K562 (cell line): ENCODE measurements at regions not wholly inside any gene's neighbourhood (a gene's known extent, or its start where the extent isn't known, plus 50 kb on each side); places are given as distances from the start of the nearest gene placed in this dataset.

ENCODE experiments used
- ATAC-seq: fragments of 200-7000 bp; cut with Tn5 transposase; 3 replicates; pipeline ENCODE4 v1.9.1; 2020; ENCODE audit warnings: moderate library complexity
- BruUV-seq: library from RNA; stranded (reverse); fragments of 400-500 nt; replicated peaks from 2 replicates; lab custom pipeline; 2021; lab: Mats Ljungman, UMichigan
- CTCF ChIA-PET: fragments of 300-600 bp; formaldehyde crosslinking; extraction: SDS; loops from one replicate; lab custom pipeline; 2021; ENCODE audit warnings: low intra/inter-chr PET ratio; lab: Yijun Ruan, JAX
- POLR2A ChIA-PET: fragments of 300-600, 350-650 bp; sonication (Branson Sonifier 250); formaldehyde crosslinking; extraction: SDS; loops from one replicate; lab custom pipeline; 2021; ENCODE audit warnings: antibody characterized with exemption, inconsistent platforms; lab: Yijun Ruan, JAX
- DNase-seq, 4 experiments: peaks; one replicate each; pipeline versions ENCODE4 v3.0.0 to v3.0.0-alpha.2; 2011 to 2018; ENCODE audit warnings: low spot score in 3 of 4, mixed read lengths in 3 of 4; ENCODE audit errors: extremely low read depth in 1 of 4
- FAIRE-seq: peaks from 2 replicates; lab custom pipeline; 2011; peaks lifted over from hg19 to GRCh38; lab: Jason Lieb, UNC
- H2AFZ ChIP-seq: 2 replicates; pipeline ENCODE4 v1.6.0; 2011; ENCODE audit warnings: low read depth, low read length, control low read depth, inconsistent platforms
- H3K27ac ChIP-seq: fragments of 200-600 bp; 3 replicates; pipeline ENCODE4 v1.8.0; 2011; ENCODE audit warnings: low read depth, mild to moderate bottlenecking, control low read depth, inconsistent platforms, low read length, moderate library complexity, mixed read lengths; ENCODE audit errors: extremely low read depth
- H3K27me3 ChIP-seq, 2 experiments: fragments of 300-600 bp in 1 of 2; 2 replicates in 1 of 2; 3 replicates in 1 of 2; pipeline versions ENCODE4 v1.6.0 to v1.8.0; 2011; ENCODE audit warnings: inconsistent platforms in 2 of 2, low read length in 2 of 2, mild to moderate bottlenecking in 1 of 2, mixed read lengths in 1 of 2, moderate library complexity in 1 of 2; ENCODE audit not compliant: control insufficient read depth in 2 of 2, insufficient read depth in 2 of 2
- H3K36me3 ChIP-seq: fragments of 300-600 bp; 3 replicates; pipeline ENCODE4 v1.8.0; 2011; ENCODE audit warnings: mild to moderate bottlenecking, low read length, inconsistent platforms; ENCODE audit not compliant: control insufficient read depth, insufficient read depth
- H3K4me1 ChIP-seq, 2 experiments: fragments of 200-600 bp in 1 of 2; replicated peaks in 1 of 2; 2 replicates in 1 of 2; 3 replicates in 1 of 2; pipeline versions ENCODE4 v1.5.1 to v1.8.0; 2011; ENCODE audit warnings: inconsistent platforms in 2 of 2, low read length in 2 of 2, mild to moderate bottlenecking in 1 of 2, mixed read lengths in 1 of 2, moderate library complexity in 1 of 2; ENCODE audit not compliant: control insufficient read depth in 2 of 2, insufficient read depth in 2 of 2
- H3K4me2 ChIP-seq: 2 replicates; pipeline ENCODE4 v1.6.1; 2011; ENCODE audit warnings: low read length, control low read depth, inconsistent platforms, mixed read lengths; ENCODE audit not compliant: insufficient read depth
- H3K4me3 ChIP-seq: fragments of 200-600 bp; sonication (generic), shearing (Covaris generic); 2 replicates; pipeline ENCODE4 v1.5.1; 2016; ENCODE audit warnings: control low read depth, inconsistent platforms
- H3K79me2 ChIP-seq: fragments of 200-600 bp; 3 replicates; pipeline ENCODE4 v1.8.0; 2011; ENCODE audit warnings: low read length, inconsistent platforms; ENCODE audit not compliant: control insufficient read depth, insufficient read depth
- H3K9ac ChIP-seq, 2 experiments: 2 replicates each; pipeline versions ENCODE4 v1.6.0 to v1.6.1; 2011; ENCODE audit warnings: low read depth in 2 of 2, low read length in 2 of 2, control low read depth in 1 of 2, inconsistent platforms in 1 of 2, mild to moderate bottlenecking in 1 of 2, mixed read lengths in 1 of 2; ENCODE audit not compliant: insufficient read depth in 1 of 2
- H3K9me1 ChIP-seq: one replicate; pipeline ENCODE4 v1.6.0; 2011; ENCODE audit warnings: inconsistent platforms, mild to moderate bottlenecking, low read length, moderate library complexity; ENCODE audit not compliant: control insufficient read depth, insufficient read depth
- H3K9me3 ChIP-seq: replicated peaks from 2 replicates; pipeline ENCODE4 v1.5.1; 2011; ENCODE audit warnings: low read depth, low read length, inconsistent platforms; ENCODE audit not compliant: control insufficient read depth, insufficient read depth
- H4K20me1 ChIP-seq: replicated peaks from 2 replicates; pipeline ENCODE4 v1.6.1; 2011; ENCODE audit warnings: low read length, inconsistent platforms, mixed read lengths; ENCODE audit not compliant: control insufficient read depth, insufficient read depth
- ARID4B ChIP-seq: sonication (generic); formaldehyde crosslinking; IDR thresholded peaks from 2 replicates; pipeline ENCODE4 v1.8.0; 2022; ENCODE audit warnings: mild to moderate bottlenecking, missing genetic modification reagents
- BMI1 ChIP-seq: fragments of 150-350 bp; IDR thresholded peaks from 2 replicates; pipeline ENCODE4 v1.6.1; 2014; ENCODE audit warnings: low read length
- C11orf30 ChIP-seq: fragments of 450-650 bp; IDR thresholded peaks from 2 replicates; pipeline ENCODE4 v1.6.1; 2016; ENCODE audit warnings: low read depth, mild to moderate bottlenecking
- CCAR2 ChIP-seq: fragments of 200-400 bp; formaldehyde crosslinking; IDR thresholded peaks from 2 replicates; pipeline ENCODE4 v1.6.1; 2017; ENCODE audit warnings: mild to moderate bottlenecking, low read depth, low read length
- DPF2 ChIP-seq: fragments of 450-650 bp; IDR thresholded peaks from 2 replicates; pipeline ENCODE4 v1.6.1; 2016
- ELF1 ChIP-seq: fragments of 200-800 bp; sonication (Bioruptor generic); IDR thresholded peaks from 2 replicates; pipeline ENCODE4 v1.6.1; 2016; ENCODE audit warnings: missing genetic modification characterization, missing compliant biosample characterization
- ELF2 ChIP-seq: fragments of 250-450 bp; sonication (Bioruptor Pico); IDR thresholded peaks from 2 replicates; pipeline ENCODE4 v1.5.0; 2021; ENCODE audit warnings: mild to moderate bottlenecking
- GABPA ChIP-seq: fragments of 200-800 bp; sonication (Bioruptor generic); conservative IDR thresholded peaks from 2 replicates; pipeline ENCODE4 v1.6.1; 2016; ENCODE audit warnings: low read depth, missing genetic modification characterization, missing compliant biosample characterization
- HDAC1 ChIP-seq, 2 experiments: fragments of 450-650 bp; IDR thresholded peaks; 2 replicates each; pipeline ENCODE4 v1.6.1; 2016 to 2017; ENCODE audit warnings: inconsistent platforms in 1 of 2, mild to moderate bottlenecking in 1 of 2, moderate library complexity in 1 of 2
- KDM2B ChIP-seq: fragments of 250-450 bp; sonication (Bioruptor Pico); IDR thresholded peaks from 2 replicates; pipeline ENCODE4 v1.8.0; 2021; ENCODE audit warnings: mild to moderate bottlenecking, moderate library complexity
- MAFF ChIP-seq: IDR thresholded peaks from 2 replicates; pipeline ENCODE4 v1.6.1; 2012; ENCODE audit warnings: low read length, improper control_type of control experiment
- MAFG ChIP-seq: fragments of 450-650 bp; conservative IDR thresholded peaks from 2 replicates; pipeline ENCODE4 v1.6.1; 2016; ENCODE audit warnings: missing genetic modification characterization, missing compliant biosample characterization
- MAFK ChIP-seq: IDR thresholded peaks from 2 replicates; pipeline ENCODE4 v1.6.1; 2011; ENCODE audit warnings: low read length, improper control_type of control experiment
- MTF1 ChIP-seq: fragments of 250-450 bp; sonication (Bioruptor Pico); IDR thresholded peaks from 2 replicates; pipeline ENCODE4 v1.9.0; 2021; ENCODE audit warnings: moderate library complexity, mild to moderate bottlenecking, inconsistent platforms, borderline replicate concordance
- MXI1 ChIP-seq: IDR thresholded peaks from 2 replicates; pipeline ENCODE4 v1.6.1; 2011; ENCODE audit warnings: low read depth, mild to moderate bottlenecking, improper control_type of control experiment, low read length
- SIN3B ChIP-seq: fragments of 450-650 bp; IDR thresholded peaks from 2 replicates; pipeline ENCODE4 v1.6.1; 2017; ENCODE audit warnings: low read depth, mild to moderate bottlenecking, moderate library complexity
- SMARCA5 ChIP-seq: fragments of 450-650 bp; IDR thresholded peaks from 2 replicates; pipeline ENCODE4 v1.6.1; 2016
- SRF ChIP-seq, 2 experiments: fragments of 250-450, 450-650 bp in 1 of 2; sonication (Bioruptor Pico) in 1 of 2; sonication (generic) in 1 of 2; formaldehyde crosslinking; IDR thresholded peaks; 2 replicates each; pipeline versions ENCODE4 v1.5.0 to v1.5.1; 2020 to 2022; ENCODE audit warnings: mild to moderate bottlenecking in 1 of 2, missing genetic modification reagents in 1 of 2
- TBL1XR1 ChIP-seq, 2 experiments: IDR thresholded peaks; 2 replicates each; pipeline ENCODE4 v1.6.1; 2012; ENCODE audit warnings: improper control_type of control experiment in 2 of 2, low read length in 2 of 2, mild to moderate bottlenecking in 1 of 2
- TCF7 ChIP-seq: sonication (generic); IDR thresholded peaks from 2 replicates; pipeline ENCODE4 v1.6.1; 2016; ENCODE audit warnings: antibody characterized with exemption, borderline replicate concordance
- ZNF143 ChIP-seq: sonication (generic); formaldehyde crosslinking; IDR thresholded peaks from 2 replicates; pipeline ENCODE4 v1.9.0; 2022; ENCODE audit warnings: mild to moderate bottlenecking, missing genetic modification reagents
- ZNF212 ChIP-seq: fragments of 450-650 bp; formaldehyde crosslinking; IDR thresholded peaks from 2 replicates; pipeline ENCODE4 v1.4.0; 2020; ENCODE audit warnings: mild to moderate bottlenecking
- ZNF316 ChIP-seq: fragments of 450-650 bp; IDR thresholded peaks from 2 replicates; pipeline ENCODE4 v1.6.1; 2016
- WGBS: fragments of 100-300 bp; shearing (Covaris generic); methylation state at CpG from one replicate; pipeline ENCODE4 v1.1.6; 2016; ENCODE audit warnings: low coverage, mixed read lengths; ENCODE audit not compliant: insufficient coverage; ENCODE audit errors: missing lambda C conversion rate; 5-methylcytosine and 5-hydroxymethylcytosine counted together
- in situ Hi-C: fragments of 300-500 bp; cut with MboI; formaldehyde crosslinking; loops from 4 replicates; pipeline ENCODE4 v1.15.0; 2018; ENCODE audit warnings: inconsistent platforms, mixed read lengths
- intact Hi-C: fragments of 100-400 bp; cut with micrococcal nuclease; formaldehyde crosslinking; loops from 2 replicates; pipeline ENCODE4 v1.14.2; 2022

- TF ChIP-seq MTF1 (CRISPR knock-in tag), result no peak
- no peak for TF ChIP-seq ELF2
- no peak for TF ChIP-seq HDAC1 (IDR thresholded peaks at IDR 0.05)
- no peak for TF ChIP-seq ARID4B (CRISPR knock-in tag)
- no peak for TF ChIP-seq TBL1XR1 (IDR thresholded peaks at IDR 0.05; ENCODE audit: low read length in 2 of 2)
- no peak for TF ChIP-seq ELF1 (tag)
Measured at GRCh38 chr16:73275024-73275423, 227.1 kb upstream of the ZFHX3 start (continued).

GRCh38 chr16:73274140-73274539, 226.2 kb upstream of the ZFHX3 start:
- H3K4me2 ChIP-seq, result no peak overlapping the region
- intact Hi-C loops (no loop called here), in situ Hi-C loops (no loop called here)
- no peaks in the 10 kb centered on the region for H3K79me2 ChIP-seq
- no peak overlapping the region for H2AFZ ChIP-seq
- ChIA-PET POLR2A (no interaction called here), CTCF (no interaction called here)
- H3K9me3 ChIP-seq, result no peaks in the 10 kb centered on the region
- H4K20me1 ChIP-seq, result no peaks in the 10 kb centered on the region
- H3K9ac ChIP-seq, result no peak overlapping the region
- no peak for DNase-seq
- no peak overlapping the region for H3K27ac ChIP-seq
- H3K4me1 ChIP-seq, result no peaks in the 10 kb centered on the region
- ATAC-seq, result no peak
- no peaks in the 10 kb centered on the region for H3K36me3 ChIP-seq
- TF ChIP-seq MAFK (peak; percentile 61), SMARCA5 (no peak), SRF (CRISPR knock-in tag; IDR thresholded peaks at IDR 0.05) (no peak), C11orf30 (peak; percentile 72), MAFF (peak; percentile 69), GABPA (tag) (no peak), TCF7 (no peak), MAFG (tag) (peak; percentile 66), ZNF316 (peak; percentile 90), SIN3B (no peak), MXI1 (no peak), CCAR2 (no peak), ZNF212 (CRISPR knock-in tag) (no peak), KDM2B (no peak), DPF2 (no peak), BMI1 (no peak), ZNF143 (CRISPR knock-in tag) (no peak)
- H3K9me1 ChIP-seq, result no peaks in the 10 kb centered on the region
- whole genome bisulfite sequencing, result 0% methylated on average over 1 of the region's 1 CpG
- no peak overlapping the region for H3K4me3 ChIP-seq
- no TSS peak for BruUV-seq
- H3K27me3 ChIP-seq, result no peaks in the 10 kb centered on the region
- FAIRE-seq, result no peak
